GM19328 (cell line): ENCODE measurements at regions not wholly inside any gene's neighbourhood (a gene's known extent, or its start where the extent isn't known, plus 50 kb on each side); places are given as distances from the start of the nearest gene placed in this dataset.

Experiments used
- ATAC-seq: cut with Tn5 transposase; IDR thresholded peaks from one replicate; pipeline ENCODE4 v1.9.1; 2021; ENCODE audit warnings: mild to moderate bottlenecking, moderate library complexity; ENCODE audit not compliant: unreplicated experiment

- ATAC-seq = no peak
Measured at GRCh38 chr15:93887151-93887550, 344.2 kb upstream of the MCTP2 start.

GRCh38 chr15:93882779-93883178 lies 348.6 kb upstream of the MCTP2 start:
- ATAC-seq = no peak

GRCh38 chr15:93882141-93882540 lies 349.2 kb upstream of the MCTP2 start:
- no peak for ATAC-seq

- ATAC-seq = no peak
Measured at GRCh38 chr15:93881310-93881709, 350.1 kb upstream of the MCTP2 start.

GRCh38 chr15:93880358-93880757 lies 351.0 kb upstream of the MCTP2 start:
- ATAC-seq = no peak

GRCh38 chr15:93870583-93870982 lies 360.8 kb upstream of the MCTP2 start:
- no peak for ATAC-seq

GRCh38 chr15:93866948-93867347 lies 364.4 kb upstream of the MCTP2 start:
- no peak for ATAC-seq

DNA sequence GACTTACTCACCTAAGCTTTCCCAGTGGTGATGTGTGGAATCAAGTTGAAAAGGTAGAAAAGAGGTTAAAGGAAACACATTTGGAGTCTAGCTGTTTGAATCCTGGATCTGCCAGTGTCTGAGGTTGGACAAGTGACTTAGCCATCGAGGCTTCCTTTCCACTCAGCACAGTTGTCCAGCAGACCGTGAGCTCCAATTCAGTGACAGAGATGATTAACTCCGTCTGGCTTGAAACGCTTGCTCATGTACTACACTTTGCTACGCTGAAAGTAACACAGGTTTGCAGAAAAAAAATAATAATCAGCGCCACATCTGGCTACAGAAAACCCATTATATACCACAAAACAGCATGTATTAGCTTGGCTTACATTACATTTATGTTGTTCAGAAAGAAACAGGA lies 364.9 kb upstream of the MCTP2 start:
- no peak for ATAC-seq

GRCh38 chr15:93865586-93865985 lies 365.8 kb upstream of the MCTP2 start:
- ATAC-seq = no peak

DNA sequence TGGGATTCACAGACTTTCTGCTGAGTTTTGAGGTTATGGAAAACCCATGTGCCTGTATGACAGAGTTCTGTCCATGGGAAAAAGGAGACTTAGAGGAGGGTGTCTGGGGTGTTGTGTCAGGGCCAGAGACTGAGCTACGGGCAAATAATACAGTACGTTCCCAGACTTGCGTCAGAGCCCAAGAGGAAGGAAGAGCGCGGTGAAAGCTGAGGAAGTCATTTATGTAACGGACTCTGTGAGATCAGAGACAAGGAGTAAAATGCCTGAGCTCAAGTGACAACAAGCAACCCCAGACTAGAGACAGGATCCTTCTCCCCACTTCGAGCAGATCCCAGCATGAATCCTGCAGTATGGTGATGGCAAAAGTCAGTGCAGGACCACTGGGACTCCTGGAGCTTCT lies 368.6 kb upstream of the MCTP2 start:
- ATAC-seq = no peak

- no peak for ATAC-seq
Measured at GRCh38 chr15:93861956-93862741, 369.2 kb upstream of the MCTP2 start.

- ATAC-seq = no peak
Measured at GRCh38 chr15:93861413-93861812, 369.9 kb upstream of the MCTP2 start.

GRCh38 chr15:93860701-93861100 lies 370.7 kb upstream of the MCTP2 start:
- no peak for ATAC-seq

DNA sequence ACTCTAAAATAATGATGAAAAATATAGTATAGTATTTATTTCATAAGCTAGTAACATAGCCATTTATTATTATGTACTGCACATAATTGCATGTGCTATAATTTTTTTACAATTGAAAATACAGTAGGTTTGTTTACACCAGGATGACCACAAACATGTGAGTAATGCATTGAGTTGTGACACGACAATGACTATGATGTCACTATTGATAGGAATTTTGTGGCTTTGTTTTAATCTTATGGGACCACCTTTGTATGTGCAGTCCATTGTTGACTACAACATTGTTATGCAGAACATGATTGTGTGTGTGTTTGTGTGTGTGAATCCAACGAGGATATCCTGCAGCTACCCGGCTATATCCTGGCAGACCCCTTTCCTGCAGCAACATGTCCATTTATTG lies 372.2 kb upstream of the MCTP2 start:
- ATAC-seq = no peak

DNA sequence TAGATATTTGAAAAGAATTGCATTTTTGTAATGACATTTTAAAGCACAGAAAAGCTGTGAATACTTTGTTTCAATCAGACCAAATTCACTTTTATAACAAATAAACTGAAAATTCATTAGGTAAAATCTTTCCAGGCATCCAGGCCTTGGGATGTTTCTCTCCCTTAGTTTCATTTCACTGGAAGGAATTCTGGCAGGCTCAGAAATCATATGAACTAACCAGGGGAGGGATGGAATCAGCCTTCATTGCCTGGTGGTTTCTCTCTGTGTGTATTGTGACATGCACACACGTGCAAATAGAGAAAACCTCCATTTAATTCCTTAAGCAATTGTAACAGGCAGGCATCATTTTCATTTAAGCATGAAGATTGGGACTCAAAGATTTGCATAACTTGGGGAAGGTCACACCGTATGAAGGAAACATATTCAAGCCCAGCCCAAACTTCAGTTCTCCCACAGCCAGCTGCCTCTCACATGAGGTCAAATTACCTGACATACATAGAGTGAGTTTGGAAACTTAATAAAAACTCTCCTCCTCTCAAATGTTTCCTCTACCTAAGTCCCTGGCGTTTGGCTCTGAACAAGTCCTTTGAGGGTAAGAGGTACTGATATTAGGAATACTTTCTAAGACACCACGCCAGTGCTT lies 376.1 kb upstream of the MCTP2 start:
- ATAC-seq = no peak

GRCh38 chr15:93854088-93854487 lies 377.3 kb upstream of the MCTP2 start:
- no peak for ATAC-seq

- ATAC-seq = no peak
Measured at GRCh38 chr15:93852761-93853160, 378.6 kb upstream of the MCTP2 start.

- ATAC-seq = no peak
Measured at GRCh38 chr15:93848490-93848889, 382.9 kb upstream of the MCTP2 start.

GRCh38 chr15:93848076-93848475 lies 383.3 kb upstream of the MCTP2 start:
- no peak for ATAC-seq

DNA sequence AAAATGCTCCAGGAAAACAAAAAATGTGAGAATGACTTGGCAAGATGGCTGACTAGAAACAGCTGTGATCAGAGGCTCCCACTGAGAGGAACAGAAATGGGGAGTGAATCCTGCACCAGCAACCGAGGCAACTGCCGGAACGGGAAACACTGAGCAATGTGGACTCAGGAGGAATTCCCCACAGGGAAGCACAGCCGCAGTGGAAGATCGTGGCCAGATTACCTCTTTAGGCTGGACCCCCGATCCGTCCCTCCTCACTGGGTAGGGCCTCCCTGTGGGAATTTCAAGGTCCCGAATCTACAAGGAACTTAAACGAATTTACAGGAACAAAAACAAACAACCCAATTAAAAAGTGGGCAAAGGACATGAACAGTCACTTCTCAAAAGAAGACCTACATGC lies 385.2 kb upstream of the MCTP2 start:
- ATAC-seq = no peak

DNA sequence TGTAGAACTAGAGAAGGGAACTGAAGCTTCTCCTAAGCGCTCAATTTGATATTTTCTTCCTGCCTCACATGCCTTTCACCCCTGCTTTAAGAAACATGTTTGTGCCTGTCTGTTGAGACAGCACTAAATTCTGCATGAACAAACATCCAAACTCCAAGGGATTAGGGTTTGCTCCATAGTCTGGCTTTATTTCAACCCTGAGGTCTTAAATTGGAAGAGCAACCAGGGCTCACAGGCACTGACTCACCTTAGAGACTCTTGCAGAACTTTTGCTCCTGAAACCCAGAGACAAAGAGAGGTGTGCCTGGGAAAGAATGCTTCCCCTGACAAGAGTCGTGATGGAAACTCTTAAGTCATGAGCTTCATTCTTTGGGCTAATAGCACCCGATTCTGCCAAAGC lies 393.9 kb upstream of the MCTP2 start:
- ATAC-seq = no peak

DNA sequence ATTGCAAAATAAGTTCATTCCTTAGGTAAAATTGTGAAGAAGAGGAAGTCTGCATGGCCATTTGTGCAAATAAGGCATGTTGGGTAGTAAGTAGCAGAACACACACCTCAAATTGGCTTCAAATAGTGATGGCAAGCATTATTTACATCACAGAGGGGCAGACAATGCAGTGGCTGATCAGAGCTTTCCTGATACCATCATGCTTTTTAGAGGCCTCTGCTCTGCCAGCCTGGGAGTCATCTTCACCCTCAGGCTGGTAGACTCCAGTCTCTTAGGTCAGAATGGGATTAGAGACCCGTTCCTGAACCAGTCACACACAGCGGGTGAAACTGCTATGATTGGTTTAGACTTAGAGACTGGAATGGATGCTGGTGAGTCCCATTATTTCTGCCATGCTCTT lies 396.0 kb upstream of the MCTP2 start:
- no peak for ATAC-seq

- no peak for ATAC-seq
Measured at GRCh38 chr15:93831641-93832040, 399.7 kb upstream of the MCTP2 start.
